PC-9 (cell line): ENCODE measurements at regions not wholly inside any gene's neighbourhood (a gene's known extent, or its start where the extent isn't known, plus 50 kb on each side); places are given as distances from the start of the nearest gene placed in this dataset.

Experiments
- CTCF ChIP-seq: fragments of 200-600 bp; sonication (generic); conservative IDR thresholded peaks from 2 replicates; pipeline ENCODE4 v1.6.1; 2017; ENCODE audit warnings: mixed run types, antibody characterized with exemption, mild to moderate bottlenecking, moderate library complexity
- EZH2 ChIP-seq: fragments of 200-600 bp; sonication (generic); IDR thresholded peaks from 2 replicates; pipeline ENCODE4 v1.8.0; 2017; ENCODE audit warnings: antibody characterized with exemption, low read depth

GRCh38 chr4:148704291-148704690 is 262.1 kb upstream of the NR3C2 start:
- TF ChIP-seq CTCF = no peak
- no peak for TF ChIP-seq EZH2
